Lower lobe of right lung (tissue), 2 donors: ENCODE measurements at regions not wholly inside any gene's neighbourhood (a gene's known extent, or its start where the extent isn't known, plus 50 kb on each side); places are given as distances from the start of the nearest gene placed in this dataset.

ENCODE experiments used
- ATAC-seq, 2 donors: fragments of 200-7000 bp; cut with Tn5 transposase; one replicate each; pipeline ENCODE4 v1.9.1; 2020 to 2022; ENCODE audit warnings: mild to moderate bottlenecking in 2 of 2, moderate library complexity in 2 of 2
- DNase-seq: peaks from one replicate; pipeline ENCODE4 v3.0.0-alpha.2; 2020
- H3K27ac ChIP-seq: fragments of 200-600 bp; one replicate; pipeline ENCODE4 v1.8.0; 2022
- H3K27me3 ChIP-seq: fragments of 200-600 bp; one replicate; pipeline ENCODE4 v1.8.0; 2022; ENCODE audit warnings: low read depth
- H3K36me3 ChIP-seq: fragments of 200-600 bp; one replicate; pipeline ENCODE4 v1.8.0; 2022; ENCODE audit warnings: mild to moderate bottlenecking
- H3K4me1 ChIP-seq: fragments of 200-600 bp; one replicate; pipeline ENCODE4 v1.8.0; 2022
- H3K4me3 ChIP-seq: fragments of 200-600 bp; one replicate; pipeline ENCODE4 v1.8.0; 2022; ENCODE audit warnings: mild to moderate bottlenecking
- H3K9me3 ChIP-seq: fragments of 200-600 bp; one replicate; pipeline ENCODE4 v1.8.0; 2022
- CTCF ChIP-seq: fragments of 200-600 bp; IDR thresholded peaks from one replicate; pipeline ENCODE4 v1.8.0; 2022; ENCODE audit warnings: antibody characterized with exemption, mild to moderate bottlenecking
- intact Hi-C: fragments of 100-400 bp; cut with DNase I; formaldehyde crosslinking; loops from one replicate; pipeline ENCODE4 v1.11.0; 2022
- donor health status: DM: no; HTN: yes; CAD: no; lungs with severe emphysema.

- H3K36me3 ChIP-seq, result no peaks in the 10 kb centered on the region
- peaks cover 14% of the 10 kb centered on the region for H3K27me3 ChIP-seq
- no peaks in the 10 kb centered on the region for H3K9me3 ChIP-seq
- intact Hi-C loops, result no loop called here
- no peak for TF ChIP-seq CTCF
- no peak for ATAC-seq
- H3K27ac ChIP-seq, result no peak overlapping the region
- DNase-seq, result no peak
- H3K4me1 ChIP-seq, result no peaks in the 10 kb centered on the region
- no peak overlapping the region for H3K4me3 ChIP-seq
Observed at GRCh38 chr16:73614131-73614530, 566.2 kb upstream of the ZFHX3 start.

GRCh38 chr16:73610605-73611156 lies 562.8 kb upstream of the ZFHX3 start:
- H3K9me3 ChIP-seq, result no peaks in the 10 kb centered on the region
- H3K27ac ChIP-seq, result no peak overlapping the region
- DNase-seq (no peak), ATAC-seq (no peak)
- peaks cover 19% of the 10 kb centered on the region for H3K27me3 ChIP-seq
- intact Hi-C loops, result no loop called here
- no peaks in the 10 kb centered on the region for H3K4me1 ChIP-seq
- H3K36me3 ChIP-seq, result no peaks in the 10 kb centered on the region
- TF ChIP-seq CTCF, result no peak
- no peak overlapping the region for H3K4me3 ChIP-seq

- Histone ChIP-seq H3K4me3 (no peak overlapping the region), H3K4me1 (no peaks in the 10 kb centered on the region), H3K9me3 (no peaks in the 10 kb centered on the region), H3K36me3 (no peaks in the 10 kb centered on the region), H3K27me3 (peaks cover 19% of the 10 kb centered on the region), H3K27ac (no peak overlapping the region)
- no peak for ATAC-seq
- no peak for DNase-seq
- intact Hi-C loops, result no loop called here
- TF ChIP-seq CTCF, result no peak
Observed at GRCh38 chr16:73610160-73610559, 562.2 kb upstream of the ZFHX3 start.

- Histone ChIP-seq H3K4me1 (no peaks in the 10 kb centered on the region), H3K36me3 (no peaks in the 10 kb centered on the region), H3K9me3 (no peaks in the 10 kb centered on the region), H3K27me3 (peaks cover 19% of the 10 kb centered on the region), H3K27ac (no peak overlapping the region), H3K4me3 (no peak overlapping the region)
- ATAC-seq, result no peak
- TF ChIP-seq CTCF, result no peak
- intact Hi-C loops, result no loop called here
- no peak for DNase-seq
Observed at GRCh38 chr16:73608911-73609310, 561.0 kb upstream of the ZFHX3 start.

GRCh38 chr16:73605309-73605708 lies 557.4 kb upstream of the ZFHX3 start:
- no peak for DNase-seq
- no peak overlapping the region for H3K27ac ChIP-seq
- no peaks in the 10 kb centered on the region for H3K9me3 ChIP-seq
- H3K4me3 ChIP-seq, result no peak overlapping the region
- peaks cover 10% of the 10 kb centered on the region for H3K27me3 ChIP-seq
- H3K36me3 ChIP-seq, result no peaks in the 10 kb centered on the region
- intact Hi-C loops, result no loop called here
- ATAC-seq, result no peak
- no peaks in the 10 kb centered on the region for H3K4me1 ChIP-seq
- TF ChIP-seq CTCF, result no peak

GRCh38 chr16:73601911-73602310 lies 554.0 kb upstream of the ZFHX3 start:
- ATAC-seq (no peak), DNase-seq (no peak)
- intact Hi-C loops, result no loop called here
- no peaks in the 10 kb centered on the region for H3K9me3 ChIP-seq
- TF ChIP-seq CTCF, result no peak
- H3K36me3 ChIP-seq, result no peaks in the 10 kb centered on the region
- H3K27me3 ChIP-seq, result no peaks in the 10 kb centered on the region
- H3K27ac ChIP-seq, result no peak overlapping the region
- no peaks in the 10 kb centered on the region for H3K4me1 ChIP-seq
- no peak overlapping the region for H3K4me3 ChIP-seq
